ENCODE measurements at regions not wholly inside any gene's neighbourhood (a gene's known extent, or its start where the extent isn't known, plus 50 kb on each side); places are given as distances from the start of the nearest gene placed in this dataset.

DNA sequence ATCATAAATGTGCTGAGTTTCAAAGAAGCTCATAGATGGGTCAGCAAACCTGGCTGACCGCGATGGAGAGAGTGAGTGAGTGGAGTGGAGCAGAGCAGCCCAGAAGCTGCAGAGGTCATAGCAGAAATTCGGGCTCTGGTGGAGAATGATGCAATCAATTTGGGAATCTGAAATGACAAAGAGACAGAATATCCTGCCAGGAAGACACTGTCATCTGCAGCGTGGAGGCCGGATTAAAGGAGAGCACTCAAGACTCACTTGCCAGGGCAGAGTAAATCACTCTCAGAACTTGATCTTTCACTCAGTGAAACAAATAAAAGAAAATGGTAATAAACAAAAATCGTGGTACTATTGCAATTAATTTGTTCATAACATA is 109.6 kb upstream of the RREB1 start:
- no peak for FAIRE-seq
- CTCF ChIA-PET (ENCODE audit: low intra/inter-chr PET ratio): no interaction called here
- peak; percentile 86 for TF ChIP-seq ZSCAN32 (CRISPR knock-in tag; IDR thresholded peaks at IDR 0.05)
- TF ChIP-seq SMARCA5 (IDR thresholded peaks at IDR 0.05): no peak
- TF ChIP-seq ZKSCAN8 (CRISPR knock-in tag; IDR thresholded peaks at IDR 0.05): no peak
- TF ChIP-seq ZBTB17 (CRISPR knock-in tag; IDR thresholded peaks at IDR 0.05): no peak
- TF ChIP-seq NR2C1 (IDR thresholded peaks at IDR 0.05): no peak
- TF ChIP-seq NR2C1 (tag; IDR thresholded peaks at IDR 0.05): no peak
- no peak for TF ChIP-seq SMAD2 (IDR thresholded peaks at IDR 0.05; ENCODE audit: low read depth, low read length)
- TF ChIP-seq NCOR1 (IDR thresholded peaks at IDR 0.05): no peak
- TF ChIP-seq STAG1 (CRISPR knock-in tag; IDR thresholded peaks at IDR 0.05; ENCODE audit: borderline replicate concordance): no peak
- TF ChIP-seq SRSF7 (optimal IDR thresholded peaks at IDR 0.05; ENCODE audit: low read depth, low read length): no peak
- TF ChIP-seq NELFE (IDR thresholded peaks at IDR 0.05; ENCODE audit: insufficient read depth, insufficient read length): no peak
- TF ChIP-seq, protein P1, sequence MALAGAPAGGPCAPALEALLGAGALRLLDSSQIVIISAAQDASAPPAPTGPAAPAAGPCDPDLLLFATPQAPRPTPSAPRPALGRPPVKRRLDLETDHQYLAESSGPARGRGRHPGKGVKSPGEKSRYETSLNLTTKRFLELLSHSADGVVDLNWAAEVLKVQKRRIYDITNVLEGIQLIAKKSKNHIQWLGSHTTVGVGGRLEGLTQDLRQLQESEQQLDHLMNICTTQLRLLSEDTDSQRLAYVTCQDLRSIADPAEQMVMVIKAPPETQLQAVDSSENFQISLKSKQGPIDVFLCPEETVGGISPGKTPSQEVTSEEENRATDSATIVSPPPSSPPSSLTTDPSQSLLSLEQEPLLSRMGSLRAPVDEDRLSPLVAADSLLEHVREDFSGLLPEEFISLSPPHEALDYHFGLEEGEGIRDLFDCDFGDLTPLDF (CRISPR knock-in tag; IDR thresholded peaks at IDR 0.05): no peak
- no peak for TF ChIP-seq YBX1 (IDR thresholded peaks at IDR 0.05)
- TF ChIP-seq RBBP5 (IDR thresholded peaks at IDR 0.05; ENCODE audit: borderline replicate concordance, insufficient read depth, low read length, poor library complexity, severe bottlenecking): no peak
- TF ChIP-seq, protein P2, sequence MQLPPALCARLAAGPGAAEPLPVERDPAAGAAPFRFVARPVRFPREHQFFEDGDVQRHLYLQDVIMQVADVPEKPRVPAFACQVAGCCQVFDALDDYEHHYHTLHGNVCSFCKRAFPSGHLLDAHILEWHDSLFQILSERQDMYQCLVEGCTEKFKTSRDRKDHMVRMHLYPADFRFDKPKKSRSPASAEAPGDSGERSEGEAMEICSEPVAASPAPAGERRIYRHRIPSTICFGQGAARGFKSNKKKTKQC (CRISPR knock-in tag; IDR thresholded peaks at IDR 0.05): no peak
- TF ChIP-seq ARHGAP35 (IDR thresholded peaks at IDR 0.05; ENCODE audit: partially characterized antibody): no peak
- TF ChIP-seq JUND (IDR thresholded peaks at IDR 0.05; ENCODE audit: borderline replicate concordance, low read depth, low read length): peak; percentile 62; the same call in 1 of the 2 replicates
- no peak; the same call in 2 of the 3 replicates for TF ChIP-seq JUND (tag; IDR thresholded peaks at IDR 0.05; ENCODE audit: borderline replicate concordance, low read depth, low read length)
- TF ChIP-seq, protein P3, sequence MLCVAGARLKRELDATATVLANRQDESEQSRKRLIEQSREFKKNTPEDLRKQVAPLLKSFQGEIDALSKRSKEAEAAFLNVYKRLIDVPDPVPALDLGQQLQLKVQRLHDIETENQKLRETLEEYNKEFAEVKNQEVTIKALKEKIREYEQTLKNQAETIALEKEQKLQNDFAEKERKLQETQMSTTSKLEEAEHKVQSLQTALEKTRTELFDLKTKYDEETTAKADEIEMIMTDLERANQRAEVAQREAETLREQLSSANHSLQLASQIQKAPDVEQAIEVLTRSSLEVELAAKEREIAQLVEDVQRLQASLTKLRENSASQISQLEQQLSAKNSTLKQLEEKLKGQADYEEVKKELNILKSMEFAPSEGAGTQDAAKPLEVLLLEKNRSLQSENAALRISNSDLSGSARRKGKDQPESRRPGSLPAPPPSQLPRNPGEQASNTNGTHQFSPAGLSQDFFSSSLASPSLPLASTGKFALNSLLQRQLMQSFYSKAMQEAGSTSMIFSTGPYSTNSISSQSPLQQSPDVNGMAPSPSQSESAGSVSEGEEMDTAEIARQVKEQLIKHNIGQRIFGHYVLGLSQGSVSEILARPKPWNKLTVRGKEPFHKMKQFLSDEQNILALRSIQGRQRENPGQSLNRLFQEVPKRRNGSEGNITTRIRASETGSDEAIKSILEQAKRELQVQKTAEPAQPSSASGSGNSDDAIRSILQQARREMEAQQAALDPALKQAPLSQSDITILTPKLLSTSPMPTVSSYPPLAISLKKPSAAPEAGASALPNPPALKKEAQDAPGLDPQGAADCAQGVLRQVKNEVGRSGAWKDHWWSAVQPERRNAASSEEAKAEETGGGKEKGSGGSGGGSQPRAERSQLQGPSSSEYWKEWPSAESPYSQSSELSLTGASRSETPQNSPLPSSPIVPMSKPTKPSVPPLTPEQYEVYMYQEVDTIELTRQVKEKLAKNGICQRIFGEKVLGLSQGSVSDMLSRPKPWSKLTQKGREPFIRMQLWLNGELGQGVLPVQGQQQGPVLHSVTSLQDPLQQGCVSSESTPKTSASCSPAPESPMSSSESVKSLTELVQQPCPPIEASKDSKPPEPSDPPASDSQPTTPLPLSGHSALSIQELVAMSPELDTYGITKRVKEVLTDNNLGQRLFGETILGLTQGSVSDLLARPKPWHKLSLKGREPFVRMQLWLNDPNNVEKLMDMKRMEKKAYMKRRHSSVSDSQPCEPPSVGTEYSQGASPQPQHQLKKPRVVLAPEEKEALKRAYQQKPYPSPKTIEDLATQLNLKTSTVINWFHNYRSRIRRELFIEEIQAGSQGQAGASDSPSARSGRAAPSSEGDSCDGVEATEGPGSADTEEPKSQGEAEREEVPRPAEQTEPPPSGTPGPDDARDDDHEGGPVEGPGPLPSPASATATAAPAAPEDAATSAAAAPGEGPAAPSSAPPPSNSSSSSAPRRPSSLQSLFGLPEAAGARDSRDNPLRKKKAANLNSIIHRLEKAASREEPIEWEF (CRISPR knock-in tag; IDR thresholded peaks at IDR 0.05): no peak

More for the DNA sequence above, 109.6 kb upstream of the RREB1 start:
- in situ Hi-C loops (cut with MboI): no loop called here
- Histone ChIP-seq H3K4me2 (ENCODE audit: insufficient read depth, low read length) (no peak overlapping the region), H3K27me3 (ENCODE audit: control insufficient read depth in 2 of 2, insufficient read depth in 2 of 2, low read length in 2 of 2) (no peaks in the 10 kb centered on the region), H3K4me3 (no peak overlapping the region), H3K9ac (ENCODE audit: insufficient read depth in 1 of 2, low read depth in 2 of 2, low read length in 2 of 2) (no peak overlapping the region; a peak in 1 of 4 replicates), H3K9me3 (replicated peaks; ENCODE audit: control insufficient read depth, insufficient read depth, low read depth, low read length) (no peaks in the 10 kb centered on the region), H3K36me3 (ENCODE audit: control insufficient read depth, insufficient read depth, low read length) (no peaks in the 10 kb centered on the region), H3K4me1 (replicated peaks in 1 of 2; ENCODE audit: control insufficient read depth in 2 of 2, insufficient read depth in 2 of 2, low read length in 2 of 2) (peaks cover 0 to 16% of the 10 kb centered on the region in 2 experiments; a peak in 3 of 5 replicates), H4K20me1 (replicated peaks; ENCODE audit: control insufficient read depth, insufficient read depth, low read length) (no peaks in the 10 kb centered on the region), H3K79me2 (ENCODE audit: control insufficient read depth, insufficient read depth, low read length) (no peaks in the 10 kb centered on the region), H3K27ac (ENCODE audit: extremely low read depth, low read depth, low read length) (no peak overlapping the region), H2AFZ (ENCODE audit: low read depth, low read length) (no peak overlapping the region), H3K9me1 (ENCODE audit: control insufficient read depth, insufficient read depth, low read length) (no peaks in the 10 kb centered on the region)
- ATAC-seq: peak; percentile 63
- 33% methylated on average over 6 of the region's 6 CpGs for WGBS (ENCODE audit: insufficient coverage, low coverage, missing lambda C conversion rate)
- no TSS peak for BruUV-seq (replicated peaks)
- DNase-seq (ENCODE audit: extremely low read depth in 1 of 4, low spot score in 3 of 4): no peak
- intact Hi-C loops (cut with micrococcal nuclease): no loop called here
- POLR2A ChIA-PET: interaction anchor here (0.5 to 1.2 kb wide), 4 partner anchors 10 to 50 kb away, joined by 3 to 6 read pairs (median 4); no protein-coding TSS in a partner anchor

All from K562 (cell line).